CD14-positive monocyte (primary cell): ENCODE measurements at regions not wholly inside any gene's neighbourhood (a gene's known extent, or its start where the extent isn't known, plus 50 kb on each side); places are given as distances from the start of the nearest gene placed in this dataset.
A peak's percentile ranks its signal among the peaks of the same experiment; 100 is the strongest.

Experiments
- DNase-seq, 3 donors: peaks; one replicate each; pipeline ENCODE4 v3.0.0-alpha.2; 2011 to 2022
- H2AFZ ChIP-seq: 2 replicates; pipeline ENCODE4 v1.6.0; 2012; ENCODE audit warnings: mild to moderate bottlenecking, low read depth, low read length, inconsistent platforms; ENCODE audit not compliant: insufficient read depth, poor library complexity, severe bottlenecking
- H3K27ac ChIP-seq, 2 donors: 1 replicate in 1 of 2; 2 replicates in 1 of 2; pipeline ENCODE4 v1.5.1; 2012 to 2013; ENCODE audit warnings: low read length in 2 of 2, control low read depth in 1 of 2, inconsistent platforms in 1 of 2, low read depth in 1 of 2, mild to moderate bottlenecking in 1 of 2
- H3K27me3 ChIP-seq, 2 donors: one replicate each; pipeline versions ENCODE4 v1.6.0 to v1.6.1; 2011 to 2013; ENCODE audit warnings: low read length in 2 of 2; ENCODE audit not compliant: control insufficient read depth in 2 of 2, insufficient read depth in 2 of 2
- H3K36me3 ChIP-seq, 2 donors: replicated peaks in 1 of 2; 1 replicate in 1 of 2; 2 replicates in 1 of 2; pipeline versions ENCODE4 v1.5.1 to v1.6.1; 2012 to 2013; ENCODE audit warnings: low read length in 2 of 2, control low read depth in 1 of 2, inconsistent platforms in 1 of 2, mild to moderate bottlenecking in 1 of 2; ENCODE audit not compliant: insufficient read depth in 2 of 2, control insufficient read depth in 1 of 2
- H3K4me1 ChIP-seq, 2 donors: 1 replicate in 1 of 2; 2 replicates in 1 of 2; pipeline versions ENCODE4 v1.5.1 to v1.6.1; 2012 to 2013; ENCODE audit warnings: low read length in 2 of 2, control low read depth in 1 of 2, inconsistent platforms in 1 of 2, mild to moderate bottlenecking in 1 of 2, moderate library complexity in 1 of 2; ENCODE audit not compliant: insufficient read depth in 2 of 2, control insufficient read depth in 1 of 2
- H3K4me2 ChIP-seq: replicated peaks from 2 replicates; pipeline ENCODE3; 2012; ENCODE audit warnings: low read length, moderate library complexity, mild to moderate bottlenecking; ENCODE audit not compliant: poor library complexity, severe bottlenecking; ENCODE audit errors: extremely low read depth
- H3K4me3 ChIP-seq, 3 experiments: fragments of 200-600 bp in 1 of 3; sonication (generic) in 1 of 3; replicated peaks in 1 of 3; 1 replicate in 2 of 3; 2 replicates in 1 of 3; pipeline ENCODE4 v1.5.1; 2011 to 2013; ENCODE audit warnings: low read length in 3 of 3, mild to moderate bottlenecking in 3 of 3, control low read depth in 2 of 3, low read depth in 2 of 3, inconsistent platforms in 1 of 3, moderate library complexity in 1 of 3
- H3K79me2 ChIP-seq: 2 replicates; pipeline ENCODE4 v1.6.0; 2012; ENCODE audit warnings: mild to moderate bottlenecking, control low read depth, inconsistent platforms, low read length, moderate library complexity; ENCODE audit not compliant: insufficient read depth
- H3K9ac ChIP-seq: 2 replicates; pipeline ENCODE4 v1.6.0; 2017; ENCODE audit warnings: low read length, mild to moderate bottlenecking; ENCODE audit not compliant: insufficient read depth, poor library complexity, severe bottlenecking
- H3K9me3 ChIP-seq, 2 donors: replicated peaks in 1 of 2; 1 replicate in 1 of 2; 2 replicates in 1 of 2; pipeline versions ENCODE4 v1.5.1 to v1.6.1; 2012 to 2013; ENCODE audit warnings: low read length in 2 of 2, control low read depth in 1 of 2; ENCODE audit not compliant: control insufficient read depth in 1 of 2, insufficient read depth in 1 of 2
- H4K20me1 ChIP-seq: 2 replicates; pipeline ENCODE4 v1.6.0; 2012; ENCODE audit warnings: mild to moderate bottlenecking, low read length, control low read depth, moderate library complexity; ENCODE audit not compliant: insufficient read depth
- H3K27ac Mint-ChIP-seq, 7 donors: one replicate each; pipeline ENCODE4 v1.8.0; 2020; ENCODE audit warnings: mild to moderate bottlenecking in 7 of 7, mixed read lengths in 7 of 7, moderate library complexity in 6 of 7, inconsistent platforms in 2 of 7
- H3K27me3 Mint-ChIP-seq, 3 donors: one replicate each; pipeline ENCODE4 v1.8.0; 2021 to 2022; ENCODE audit warnings: low read depth in 3 of 3, mild to moderate bottlenecking in 3 of 3, mixed read lengths in 3 of 3, moderate library complexity in 3 of 3, inconsistent platforms in 1 of 3
- H3K36me3 Mint-ChIP-seq, 2 donors: one replicate each; pipeline ENCODE4 v1.8.0; 2020; ENCODE audit warnings: mixed read lengths in 2 of 2, inconsistent platforms in 1 of 2, mild to moderate bottlenecking in 1 of 2
- H3K4me1 Mint-ChIP-seq: one replicate; pipeline ENCODE4 v1.8.0; 2020; ENCODE audit warnings: mild to moderate bottlenecking, mixed read lengths
- H3K4me3 Mint-ChIP-seq, 2 donors: one replicate each; pipeline ENCODE4 v1.8.0; 2020; ENCODE audit warnings: mild to moderate bottlenecking in 2 of 2, mixed read lengths in 2 of 2, moderate library complexity in 1 of 2
- H3K9me3 Mint-ChIP-seq, 7 donors: one replicate each; pipeline ENCODE4 v1.8.0; 2020 to 2022; ENCODE audit warnings: mixed read lengths in 7 of 7, mild to moderate bottlenecking in 6 of 7, moderate library complexity in 6 of 7, inconsistent platforms in 2 of 7
- CTCF ChIP-seq: fragments of 200-600 bp; IDR thresholded peaks from one replicate; pipeline ENCODE4 v1.8.0; 2022; ENCODE audit warnings: antibody characterized with exemption, mild to moderate bottlenecking
- WGBS: methylation state at CpG from one replicate; pipeline ENCODE4 v1.1.5; 2013; ENCODE audit warnings: missing lambda C conversion rate; ENCODE audit not compliant: insufficient coverage; 5-methylcytosine and 5-hydroxymethylcytosine counted together
- intact Hi-C, 2 donors: fragments of 100-400 bp; cut with micrococcal nuclease; formaldehyde crosslinking; loops; one replicate each; pipeline versions ENCODE4 v1.15.0 to v1.15.1; 2023

DNA sequence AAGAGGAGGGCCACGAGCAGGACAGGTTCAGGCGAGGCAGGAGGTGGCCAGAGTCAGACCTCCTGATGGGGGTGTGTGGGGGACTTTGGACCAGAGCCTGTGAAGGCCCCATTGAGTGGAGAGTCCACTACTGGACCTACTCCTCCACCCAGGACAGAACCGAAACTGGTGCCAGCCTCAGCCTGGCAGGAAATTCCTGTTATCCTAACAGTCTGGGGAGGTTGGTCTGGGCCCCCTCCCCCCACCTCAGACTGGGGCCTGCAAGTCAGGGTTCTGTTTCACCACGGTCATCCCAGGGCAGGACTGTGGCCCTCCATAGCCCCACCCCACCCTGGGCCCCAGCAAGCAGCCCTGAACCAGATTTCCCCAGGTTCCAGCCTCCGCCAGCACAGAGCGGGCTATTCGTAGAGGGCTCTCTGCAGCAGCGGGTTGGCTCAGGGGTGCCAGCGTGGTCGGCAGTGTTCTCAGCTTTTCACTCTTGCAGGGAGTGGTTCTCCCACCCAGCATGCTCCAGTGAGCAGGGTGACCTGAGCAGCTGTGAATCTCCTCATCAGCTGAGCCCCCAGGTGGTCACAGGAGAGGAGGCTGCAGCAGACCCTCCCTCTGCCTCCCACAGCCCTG is 217.3 kb downstream of the TBC1D2B start:
- Histone ChIP-seq H3K4me1 (peaks cover 0 to 6% of the 10 kb centered on the region in 2 donors), H3K4me2 (no peak overlapping the region), H3K9me3 (no peaks in the 10 kb centered on the region), H3K79me2 (no peaks in the 10 kb centered on the region), H3K27ac (no peak overlapping the region), H3K27me3 (no peaks in the 10 kb centered on the region), H3K4me3 (no peak overlapping the region), H2AFZ (no peak overlapping the region), H4K20me1 (no peaks in the 10 kb centered on the region), H3K9ac (no peak overlapping the region), H3K36me3 (no peaks in the 10 kb centered on the region)
- intact Hi-C loops: no loop called here
- H3K4me3 Mint-ChIP-seq: no peak overlapping the region
- no peaks in the 10 kb centered on the region for H3K36me3 Mint-ChIP-seq
- no peak for TF ChIP-seq CTCF
- WGBS: 82% methylated on average over 8 of the region's 10 CpGs
- peaks cover 7% of the 10 kb centered on the region for H3K4me1 Mint-ChIP-seq
- H3K27me3 Mint-ChIP-seq: peaks cover 2 to 4% (median 4%) of the 10 kb centered on the region in 3 donors
- no peak for DNase-seq
- peak overlapping the region in 1 of 7 donors; percentile 78 for H3K27ac Mint-ChIP-seq
- H3K9me3 Mint-ChIP-seq: peaks cover 0 to 2% (median 0%) of the 10 kb centered on the region in 7 donors

DNA sequence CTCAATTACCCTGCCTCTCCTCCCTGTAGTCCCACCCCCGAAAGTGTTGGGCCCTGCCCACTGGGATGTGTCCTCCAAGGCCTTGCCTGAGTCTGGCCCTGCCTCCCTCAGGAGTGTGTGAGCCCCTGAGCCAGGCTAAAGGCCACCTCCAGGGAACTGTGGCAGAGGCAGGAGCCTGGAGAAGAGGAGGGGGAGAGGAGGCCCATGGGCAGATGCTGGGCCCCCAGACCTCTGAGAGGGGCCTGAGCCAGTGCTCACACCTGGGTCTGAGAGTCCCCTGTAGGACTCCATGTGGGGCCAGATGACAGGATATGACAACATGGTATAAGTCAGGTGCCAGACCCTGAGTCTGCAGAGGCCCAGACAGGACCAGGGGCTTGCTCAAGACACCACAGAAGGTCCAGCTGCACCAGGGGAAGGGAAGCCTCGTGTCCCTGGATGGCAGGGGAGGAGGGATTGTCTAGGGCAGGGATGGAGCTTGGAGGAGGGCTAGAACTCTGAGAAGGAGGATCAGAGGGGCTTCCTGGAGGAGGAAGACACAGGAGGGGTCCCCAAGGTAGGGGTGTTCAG is 217.9 kb downstream of the TBC1D2B start:
- Mint-ChIP-seq H3K27me3 (peaks cover 4 to 6% (median 4%) of the 10 kb centered on the region in 3 donors), H3K9me3 (peaks cover 0 to 2% (median 0%) of the 10 kb centered on the region in 7 donors), H3K4me3 (no peak overlapping the region), H3K27ac (peak overlapping the region in 3 of 7 donors; percentile 37 to 78 (median 70)), H3K4me1 (peaks cover 7% of the 10 kb centered on the region), H3K36me3 (no peaks in the 10 kb centered on the region)
- no peaks in the 10 kb centered on the region for H3K27me3 ChIP-seq
- H3K79me2 ChIP-seq: no peaks in the 10 kb centered on the region
- no peak overlapping the region for H3K27ac ChIP-seq
- peaks cover 0 to 6% of the 10 kb centered on the region in 2 donors for H3K4me1 ChIP-seq
- intact Hi-C loops: no loop called here
- DNase-seq: no peak
- H4K20me1 ChIP-seq: no peaks in the 10 kb centered on the region
- no peaks in the 10 kb centered on the region for H3K36me3 ChIP-seq
- H3K4me2 ChIP-seq: no peak overlapping the region
- H3K4me3 ChIP-seq: no peak overlapping the region
- no peak overlapping the region for H2AFZ ChIP-seq
- TF ChIP-seq CTCF: no peak
- WGBS: 63% methylated on average over 1 of the region's 2 CpGs
- no peaks in the 10 kb centered on the region for H3K9me3 ChIP-seq
- no peak overlapping the region for H3K9ac ChIP-seq
